Heart left ventricle (tissue), 13 donors: ENCODE measurements at regions not wholly inside any gene's neighbourhood (a gene's known extent, or its start where the extent isn't known, plus 50 kb on each side); places are given as distances from the start of the nearest gene placed in this dataset.

ENCODE experiments used
- CTCF ChIP-seq, 12 donors: fragments of 200-600 bp; sonication (generic) in 4 of 12; IDR thresholded peaks; one replicate each; pipeline versions ENCODE4 v1.5.0 to v1.8.0; 2018 to 2022; ENCODE audit warnings: antibody characterized with exemption in 12 of 12, mild to moderate bottlenecking in 5 of 12
- POLR2A ChIP-seq, 2 donors: fragments of 450-650 bp; IDR thresholded peaks; one replicate each; pipeline ENCODE4 v1.6.1; 2017; ENCODE audit warnings: antibody characterized with exemption in 2 of 2, mild to moderate bottlenecking in 2 of 2, moderate library complexity in 2 of 2
- donor health status: ischemic (EF 13 %, LVEDD 7.1; RV severe dilation, severe dysfunction).
- donor health status: DM: no; HTN: yes; CAD: no.
- donor health status: DM: no; HTN: no; CAD: no.
- donor health status: ischemic (EF 25% LVEDD 6.9; RV normal size, moderate dysfunction).
- donor health status: ischemic (EF 25% LVEDD 5.7; RV mildly dilated, moderate dysfunction).
- donor health status: ischemic (EF 35%, LVEDD 5.7; RV mildly dilated, moderate dysfunction).
- donor health status: nonischemic (EF 11% LVEDD 7.7; RV severe dilation, severe dysfunction).
- donor health status: DM: yes; HTN: yes; CAD: no.
- donor health status: PGD.
- donor health status: ischemic (EF 29% LVEDD 5.4; RV normal size, mild dysfunction).
- donor health status: nonischemic (EF 23%, LVEDD 6.1; RV moderate dilation, normal function).

GRCh38 chr6:147057705-147058342 is 146.4 kb upstream of the STXBP5 start:
- TF ChIP-seq CTCF (IDR thresholded peaks at IDR 0.05) (no peak), POLR2A (IDR thresholded peaks at IDR 0.05) (no peak)
